Rectal smooth muscle tissue (tissue), 1 donor: ENCODE measurements at regions not wholly inside any gene's neighbourhood (a gene's known extent, or its start where the extent isn't known, plus 50 kb on each side); places are given as distances from the start of the nearest gene placed in this dataset.

Experiments used
- H3K27ac ChIP-seq: one replicate; pipeline ENCODE4 v1.7.0; 2013; ENCODE audit warnings: low read depth, low read length, inconsistent platforms
- H3K27me3 ChIP-seq: one replicate; pipeline ENCODE4 v1.7.0; 2013; ENCODE audit warnings: low read length; ENCODE audit not compliant: control insufficient read depth, insufficient read depth
- H3K36me3 ChIP-seq: one replicate; pipeline ENCODE4 v1.7.0; 2013; ENCODE audit warnings: low read length; ENCODE audit not compliant: control insufficient read depth, insufficient read depth
- H3K4me1 ChIP-seq: one replicate; pipeline ENCODE4 v1.7.0; 2013; ENCODE audit warnings: low read length; ENCODE audit not compliant: control insufficient read depth, insufficient read depth
- H3K4me3 ChIP-seq: one replicate; pipeline ENCODE4 v1.7.0; 2013; ENCODE audit warnings: low read length
- H3K9ac ChIP-seq: one replicate; pipeline ENCODE4 v1.7.0; 2013; ENCODE audit warnings: low read length

GRCh38 chr3:117322866-117323265, 613.3 kb downstream of the TUSC7 start:
- no peaks in the 10 kb centered on the region for H3K27me3 ChIP-seq
- no peak overlapping the region for H3K4me3 ChIP-seq
- H3K36me3 ChIP-seq, result no peaks in the 10 kb centered on the region
- no peak overlapping the region for H3K27ac ChIP-seq
- H3K9ac ChIP-seq, result no peak overlapping the region
- no peaks in the 10 kb centered on the region for H3K4me1 ChIP-seq

- Histone ChIP-seq H3K4me1 (no peaks in the 10 kb centered on the region), H3K27ac (no peak overlapping the region), H3K9ac (no peak overlapping the region), H3K36me3 (no peaks in the 10 kb centered on the region), H3K27me3 (no peaks in the 10 kb centered on the region), H3K4me3 (no peak overlapping the region)
Measured at GRCh38 chr3:117346901-117347300, 637.3 kb downstream of the TUSC7 start.

- no peak overlapping the region for H3K27ac ChIP-seq
- H3K9ac ChIP-seq, result no peak overlapping the region
- H3K36me3 ChIP-seq, result no peaks in the 10 kb centered on the region
- H3K4me3 ChIP-seq, result no peak overlapping the region
- no peaks in the 10 kb centered on the region for H3K4me1 ChIP-seq
- H3K27me3 ChIP-seq, result no peaks in the 10 kb centered on the region
Measured at GRCh38 chr3:117348884-117349283, 639.3 kb downstream of the TUSC7 start.

GRCh38 chr3:117349566-117349965, 640.0 kb downstream of the TUSC7 start:
- no peaks in the 10 kb centered on the region for H3K36me3 ChIP-seq
- no peaks in the 10 kb centered on the region for H3K4me1 ChIP-seq
- no peak overlapping the region for H3K9ac ChIP-seq
- no peaks in the 10 kb centered on the region for H3K27me3 ChIP-seq
- H3K4me3 ChIP-seq, result no peak overlapping the region
- no peak overlapping the region for H3K27ac ChIP-seq

GRCh38 chr3:117350371-117350770, 640.8 kb downstream of the TUSC7 start:
- H3K4me1 ChIP-seq, result no peaks in the 10 kb centered on the region
- no peak overlapping the region for H3K27ac ChIP-seq
- H3K9ac ChIP-seq, result no peak overlapping the region
- H3K27me3 ChIP-seq, result no peaks in the 10 kb centered on the region
- H3K36me3 ChIP-seq, result no peaks in the 10 kb centered on the region
- H3K4me3 ChIP-seq, result no peak overlapping the region

- no peak overlapping the region for H3K9ac ChIP-seq
- no peaks in the 10 kb centered on the region for H3K4me1 ChIP-seq
Measured at GRCh38 chr3:117355566-117355965, 646.0 kb downstream of the TUSC7 start.

GRCh38 chr3:117356091-117356705, 646.6 kb downstream of the TUSC7 start:
- H3K36me3 ChIP-seq, result no peaks in the 10 kb centered on the region
- H3K27ac ChIP-seq, result no peak overlapping the region
- no peaks in the 10 kb centered on the region for H3K4me1 ChIP-seq
- no peak overlapping the region for H3K4me3 ChIP-seq
- no peaks in the 10 kb centered on the region for H3K27me3 ChIP-seq
- no peak overlapping the region for H3K9ac ChIP-seq

More at GRCh38 chr3:117355566-117355965, 646.0 kb downstream of the TUSC7 start:
- Histone ChIP-seq H3K27ac (no peak overlapping the region), H3K27me3 (no peaks in the 10 kb centered on the region), H3K36me3 (no peaks in the 10 kb centered on the region), H3K4me3 (no peak overlapping the region)

GRCh38 chr3:117358717-117359314, 649.2 kb downstream of the TUSC7 start:
- H3K27me3 ChIP-seq, result no peaks in the 10 kb centered on the region
- H3K36me3 ChIP-seq, result no peaks in the 10 kb centered on the region
- H3K27ac ChIP-seq, result no peak overlapping the region
- H3K4me3 ChIP-seq, result no peak overlapping the region
- no peak overlapping the region for H3K9ac ChIP-seq
- no peaks in the 10 kb centered on the region for H3K4me1 ChIP-seq

- no peak overlapping the region for H3K9ac ChIP-seq
- no peak overlapping the region for H3K27ac ChIP-seq
- no peak overlapping the region for H3K4me3 ChIP-seq
- no peaks in the 10 kb centered on the region for H3K27me3 ChIP-seq
- H3K36me3 ChIP-seq, result no peaks in the 10 kb centered on the region
- no peaks in the 10 kb centered on the region for H3K4me1 ChIP-seq
Measured at GRCh38 chr3:117366574-117366973, 657.0 kb downstream of the TUSC7 start.

GRCh38 chr3:117367861-117368260, 658.3 kb downstream of the TUSC7 start:
- Histone ChIP-seq H3K9ac (no peak overlapping the region), H3K36me3 (no peaks in the 10 kb centered on the region), H3K27me3 (no peaks in the 10 kb centered on the region), H3K27ac (no peak overlapping the region), H3K4me3 (no peak overlapping the region), H3K4me1 (no peaks in the 10 kb centered on the region)

GRCh38 chr3:117380631-117381030, 671.1 kb downstream of the TUSC7 start:
- H3K4me1 ChIP-seq, result no peaks in the 10 kb centered on the region
- H3K4me3 ChIP-seq, result no peak overlapping the region
- no peaks in the 10 kb centered on the region for H3K36me3 ChIP-seq

GRCh38 chr3:117393119-117393518, 683.5 kb downstream of the TUSC7 start:
- Histone ChIP-seq H3K4me1 (no peaks in the 10 kb centered on the region), H3K9ac (no peak overlapping the region), H3K36me3 (no peaks in the 10 kb centered on the region), H3K27me3 (no peaks in the 10 kb centered on the region), H3K27ac (no peak overlapping the region), H3K4me3 (no peak overlapping the region)

More at GRCh38 chr3:117380631-117381030, 671.1 kb downstream of the TUSC7 start:
- no peaks in the 10 kb centered on the region for H3K27me3 ChIP-seq
- H3K27ac ChIP-seq, result no peak overlapping the region
- no peak overlapping the region for H3K9ac ChIP-seq
